HepG2 (cell line): ENCODE measurements at regions not wholly inside any gene's neighbourhood (a gene's known extent, or its start where the extent isn't known, plus 50 kb on each side); places are given as distances from the start of the nearest gene placed in this dataset.

Source experiments
- ATAC-seq: fragments of 200-7000 bp; cut with Tn5 transposase; 3 replicates; pipeline ENCODE4 v1.9.1; 2020; ENCODE audit warnings: mild to moderate bottlenecking, moderate library complexity
- BruUV-seq: library from RNA; stranded (reverse); fragments of 400-500 nt; replicated peaks from 2 replicates; lab custom pipeline; 2021; lab: Mats Ljungman, UMichigan
- CTCF ChIA-PET: fragments of 300-600 bp; formaldehyde crosslinking; extraction: SDS; loops from one replicate; lab custom pipeline; 2021; ENCODE audit warnings: low total read pairs, inconsistent platforms, low intra/inter-chr PET ratio; lab: Yijun Ruan, JAX
- POLR2A ChIA-PET: fragments of 350-600 bp; sonication (Branson Sonifier 250); formaldehyde crosslinking; loops from one replicate; lab custom pipeline; 2020; ENCODE audit warnings: antibody characterized with exemption, inconsistent platforms; lab: Yijun Ruan, JAX
- DNase-seq: peaks from one replicate; pipeline ENCODE4 v3.0.0-alpha.2; 2015; ENCODE audit warnings: low spot score
- FAIRE-seq: peaks from 3 replicates; lab custom pipeline; 2011; peaks lifted over from hg19 to GRCh38; lab: Jason Lieb, UNC
- H2AFZ ChIP-seq: one replicate; pipeline ENCODE4 v1.6.1; 2011; ENCODE audit warnings: low read length, inconsistent platforms
- H3K27ac ChIP-seq: fragments of 300-600 bp; 3 replicates; pipeline ENCODE4 v1.8.0; 2011; ENCODE audit warnings: mixed run types, mild to moderate bottlenecking, mixed read lengths, low read length, inconsistent platforms; ENCODE audit not compliant: insufficient read depth; ENCODE audit errors: extremely low read length
- H3K27me3 ChIP-seq, 2 experiments: fragments of 200-600 bp in 1 of 2; 2 replicates in 1 of 2; 3 replicates in 1 of 2; pipeline versions ENCODE4 v1.6.0 to v1.8.0; 2011; ENCODE audit warnings: low read length in 2 of 2, mild to moderate bottlenecking in 2 of 2, moderate library complexity in 2 of 2, inconsistent platforms in 1 of 2; ENCODE audit not compliant: insufficient read depth in 2 of 2, control insufficient read depth in 1 of 2
- H3K36me3 ChIP-seq, 2 experiments: fragments of 200-600 bp in 1 of 2; replicated peaks in 1 of 2; 2 replicates in 1 of 2; 3 replicates in 1 of 2; pipeline versions ENCODE4 v1.5.1 to v1.8.0; 2011; ENCODE audit warnings: low read length in 2 of 2, inconsistent platforms in 1 of 2; ENCODE audit not compliant: insufficient read depth in 2 of 2, control insufficient read depth in 1 of 2
- H3K4me1 ChIP-seq: 2 replicates; pipeline ENCODE4 v1.5.1; 2012; ENCODE audit warnings: low read length, inconsistent platforms; ENCODE audit not compliant: insufficient read depth
- H3K4me2 ChIP-seq: 2 replicates; pipeline ENCODE4 v1.6.0; 2011; ENCODE audit warnings: low read depth, low read length, inconsistent platforms
- H3K4me3 ChIP-seq, 3 experiments: fragments of 200-600 bp in 1 of 3; sonication (generic), shearing (Covaris generic) in 1 of 3; replicated peaks in 1 of 3; 2 replicates each; pipeline ENCODE4 v1.5.1; 2011 to 2016; ENCODE audit warnings: low read length in 3 of 3, inconsistent platforms in 2 of 3, low read depth in 2 of 3, mild to moderate bottlenecking in 2 of 3, control low read depth in 1 of 3, mixed read lengths in 1 of 3; ENCODE audit not compliant: insufficient read depth in 1 of 3
- H3K79me2 ChIP-seq: one replicate; pipeline ENCODE4 v1.6.1; 2011; ENCODE audit warnings: low read length, inconsistent platforms; ENCODE audit not compliant: insufficient read depth
- H3K9ac ChIP-seq: 2 replicates; pipeline ENCODE4 v1.6.0; 2011; ENCODE audit warnings: mild to moderate bottlenecking, low read depth, low read length, inconsistent platforms; ENCODE audit not compliant: insufficient read depth
- H3K9me3 ChIP-seq: 2 replicates; pipeline ENCODE4 v1.5.1; 2012; ENCODE audit warnings: mild to moderate bottlenecking, low read length
- H4K20me1 ChIP-seq: 2 replicates; pipeline ENCODE4 v1.6.0; 2011; ENCODE audit warnings: inconsistent platforms, mild to moderate bottlenecking, low read length, moderate library complexity; ENCODE audit not compliant: insufficient read depth
- CC2D1A ChIP-seq: sonication (generic); formaldehyde crosslinking; IDR thresholded peaks from 2 replicates; pipeline ENCODE4 v1.8.1; 2023; ENCODE audit warnings: mild to moderate bottlenecking, missing genetic modification reagents
- GATAD1 ChIP-seq: IDR thresholded peaks from 2 replicates; pipeline ENCODE4 v1.6.1; 2016; ENCODE audit warnings: missing genetic modification reagents, missing compliant biosample characterization
- HOXA5 ChIP-seq: sonication (generic); formaldehyde crosslinking; IDR thresholded peaks from 2 replicates; pipeline ENCODE4 v1.4.0; 2020; ENCODE audit warnings: missing genetic modification reagents
- KLF12 ChIP-seq: sonication (generic); formaldehyde crosslinking; IDR thresholded peaks from 2 replicates; pipeline ENCODE4 v1.4.0; 2020; ENCODE audit warnings: missing genetic modification reagents, borderline replicate concordance
- MAFF ChIP-seq: IDR thresholded peaks from 2 replicates; pipeline ENCODE4 v1.6.1; 2011; ENCODE audit warnings: low read depth, low read length, improper control_type of control experiment
- MTERF4 ChIP-seq: sonication (generic); formaldehyde crosslinking; IDR thresholded peaks from 2 replicates; pipeline ENCODE4 v1.8.0; 2023; ENCODE audit warnings: mild to moderate bottlenecking, missing genetic modification reagents
- PATZ1 ChIP-seq: sonication (generic); formaldehyde crosslinking; IDR thresholded peaks from 2 replicates; pipeline ENCODE4 v1.4.0; 2020; ENCODE audit warnings: missing genetic modification reagents
- TFE3 ChIP-seq: IDR thresholded peaks from 2 replicates; pipeline ENCODE4 v1.6.1; 2016
- THAP11 ChIP-seq: IDR thresholded peaks from 2 replicates; pipeline ENCODE4 v1.6.1; 2016; ENCODE audit warnings: missing biosample characterization, missing genetic modification reagents
- ZFP37 ChIP-seq: sonication (generic); formaldehyde crosslinking; IDR thresholded peaks from 2 replicates; pipeline ENCODE4 v1.4.0; 2020; ENCODE audit warnings: missing genetic modification reagents, borderline replicate concordance
- ZMAT5 ChIP-seq: sonication (generic); formaldehyde crosslinking; IDR thresholded peaks from 2 replicates; pipeline ENCODE4 v1.5.0; 2020; ENCODE audit warnings: mild to moderate bottlenecking, low read depth, missing genetic modification reagents, borderline replicate concordance
- ZNF17 ChIP-seq: sonication (generic); formaldehyde crosslinking; IDR thresholded peaks from 2 replicates; pipeline ENCODE4 v1.5.0; 2020; ENCODE audit warnings: mild to moderate bottlenecking, missing genetic modification reagents
- in situ Hi-C: cut with HindIII; loops from 2 replicates; pipeline ENCODE4 v1.10.0; 2017; ENCODE audit warnings: low pct_unique_long_range_greater_than_20kb; ENCODE audit not compliant: extremely low pct_ligation_motif_present
- intact Hi-C: fragments of 100-400 bp; cut with micrococcal nuclease; formaldehyde crosslinking; loops from one replicate; pipeline ENCODE4 v1.10.0; 2022; ENCODE audit not compliant: unreplicated experiment

- TF ChIP-seq PATZ1 (no peak), THAP11 (CRISPR knock-in tag) (no peak), KLF12 (CRISPR knock-in tag) (no peak), MAFF (no peak), ZFP37 (no peak), HOXA5 (CRISPR knock-in tag) (no peak), ZNF17 (CRISPR knock-in tag) (no peak), TFE3 (CRISPR knock-in tag) (no peak)
- TF ChIP-seq, all 625 proteins: peak for 0
Observed at GRCh38 chr9:23314247-23314646, 511.8 kb downstream of the ELAVL2 start (continued).

GRCh38 chr9:23319092-23319491 is 506.9 kb downstream of the ELAVL2 start:
- Histone ChIP-seq H3K4me2 (no peak overlapping the region), H3K27me3 (no peaks in the 10 kb centered on the region), H4K20me1 (no peaks in the 10 kb centered on the region), H3K4me1 (no peaks in the 10 kb centered on the region), H2AFZ (no peak overlapping the region), H3K36me3 (no peaks in the 10 kb centered on the region), H3K9me3 (peaks cover 52% of the 10 kb centered on the region), H3K79me2 (no peaks in the 10 kb centered on the region), H3K9ac (no peak overlapping the region), H3K27ac (no peak overlapping the region), H3K4me3 (no peak overlapping the region)
- FAIRE-seq (no peak), ATAC-seq (no peak), DNase-seq (no peak)
- intact Hi-C loops = no loop called here
- BruUV-seq = no TSS peak
- POLR2A ChIA-PET = no interaction called here
- in situ Hi-C loops = no loop called here
- CTCF ChIA-PET = no interaction called here
- TF ChIP-seq GATAD1 (no peak), ZMAT5 (CRISPR knock-in tag) (no peak), CC2D1A (CRISPR knock-in tag) (no peak), MTERF4 (CRISPR knock-in tag) (no peak)
